ENCODE measurements at regions not wholly inside any gene's neighbourhood (a gene's known extent, or its start where the extent isn't known, plus 50 kb on each side); places are given as distances from the start of the nearest gene placed in this dataset.

DNA sequence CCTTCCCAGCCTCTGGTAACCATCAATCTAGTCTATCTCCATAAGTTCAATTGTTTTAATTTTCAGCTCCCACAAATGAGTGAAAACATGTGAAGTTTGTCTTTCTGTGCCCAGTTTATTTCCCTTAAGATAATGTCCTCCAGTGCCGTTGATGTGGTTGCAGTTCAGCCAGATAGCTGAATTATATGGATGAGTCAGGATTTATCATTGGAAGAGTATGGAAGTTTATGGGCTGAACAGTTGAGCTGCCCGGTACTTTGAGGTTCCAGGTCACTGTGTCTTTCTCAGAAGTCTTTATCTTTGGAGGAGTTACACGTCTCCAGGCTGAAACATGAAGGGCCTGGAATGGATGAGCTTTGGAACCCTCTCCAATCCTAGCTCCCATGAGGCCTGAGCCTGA lies 120.1 kb downstream of the ASCL4 start:
- BruUV-seq (replicated peaks): no TSS peak
- TF ChIP-seq, protein P1, sequence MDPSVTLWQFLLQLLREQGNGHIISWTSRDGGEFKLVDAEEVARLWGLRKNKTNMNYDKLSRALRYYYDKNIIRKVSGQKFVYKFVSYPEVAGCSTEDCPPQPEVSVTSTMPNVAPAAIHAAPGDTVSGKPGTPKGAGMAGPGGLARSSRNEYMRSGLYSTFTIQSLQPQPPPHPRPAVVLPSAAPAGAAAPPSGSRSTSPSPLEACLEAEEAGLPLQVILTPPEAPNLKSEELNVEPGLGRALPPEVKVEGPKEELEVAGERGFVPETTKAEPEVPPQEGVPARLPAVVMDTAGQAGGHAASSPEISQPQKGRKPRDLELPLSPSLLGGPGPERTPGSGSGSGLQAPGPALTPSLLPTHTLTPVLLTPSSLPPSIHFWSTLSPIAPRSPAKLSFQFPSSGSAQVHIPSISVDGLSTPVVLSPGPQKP (IDR thresholded peaks at IDR 0.05; ENCODE audit: borderline replicate concordance, low read depth, low read length): no peak
- TF ChIP-seq POLR2A (IDR thresholded peaks at IDR 0.05; ENCODE audit: low read depth, low read length): no peak
- no peak for TF ChIP-seq SMC3 (IDR thresholded peaks at IDR 0.05; ENCODE audit: low read depth, low read length)
- no peak for TF ChIP-seq RAD21 (IDR thresholded peaks at IDR 0.05; ENCODE audit: low read length)
- TF ChIP-seq RCOR1 (IDR thresholded peaks at IDR 0.05; ENCODE audit: insufficient replicate concordance, low read length): no peak
- no peak for TF ChIP-seq MAZ (IDR thresholded peaks at IDR 0.05; ENCODE audit: borderline replicate concordance, low read depth, low read length)
- no peak for TF ChIP-seq FOS (IDR thresholded peaks at IDR 0.05; ENCODE audit: low read depth, low read length)
- no peak for TF ChIP-seq MAFK (IDR thresholded peaks at IDR 0.05; ENCODE audit: low read depth, low read length)
- no peak for TF ChIP-seq CHD1 (IDR thresholded peaks at IDR 0.05; ENCODE audit: low read depth, low read length)
- no peak for TF ChIP-seq NFE2L2 (IDR thresholded peaks at IDR 0.05; ENCODE audit: low read depth, low read length)
- no peak for TF ChIP-seq CEBPB (IDR thresholded peaks at IDR 0.05; ENCODE audit: low read depth, low read length)
- TF ChIP-seq, protein P2, sequence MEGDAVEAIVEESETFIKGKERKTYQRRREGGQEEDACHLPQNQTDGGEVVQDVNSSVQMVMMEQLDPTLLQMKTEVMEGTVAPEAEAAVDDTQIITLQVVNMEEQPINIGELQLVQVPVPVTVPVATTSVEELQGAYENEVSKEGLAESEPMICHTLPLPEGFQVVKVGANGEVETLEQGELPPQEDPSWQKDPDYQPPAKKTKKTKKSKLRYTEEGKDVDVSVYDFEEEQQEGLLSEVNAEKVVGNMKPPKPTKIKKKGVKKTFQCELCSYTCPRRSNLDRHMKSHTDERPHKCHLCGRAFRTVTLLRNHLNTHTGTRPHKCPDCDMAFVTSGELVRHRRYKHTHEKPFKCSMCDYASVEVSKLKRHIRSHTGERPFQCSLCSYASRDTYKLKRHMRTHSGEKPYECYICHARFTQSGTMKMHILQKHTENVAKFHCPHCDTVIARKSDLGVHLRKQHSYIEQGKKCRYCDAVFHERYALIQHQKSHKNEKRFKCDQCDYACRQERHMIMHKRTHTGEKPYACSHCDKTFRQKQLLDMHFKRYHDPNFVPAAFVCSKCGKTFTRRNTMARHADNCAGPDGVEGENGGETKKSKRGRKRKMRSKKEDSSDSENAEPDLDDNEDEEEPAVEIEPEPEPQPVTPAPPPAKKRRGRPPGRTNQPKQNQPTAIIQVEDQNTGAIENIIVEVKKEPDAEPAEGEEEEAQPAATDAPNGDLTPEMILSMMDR (conservative IDR thresholded peaks at IDR 0.05; ENCODE audit: low read depth, low read length): no peak
- no peak for TF ChIP-seq BHLHE40 (IDR thresholded peaks at IDR 0.05; ENCODE audit: low read depth, low read length)
- no peak for TF ChIP-seq MXI1 (IDR thresholded peaks at IDR 0.05; ENCODE audit: borderline replicate concordance, low read depth, low read length)
- TF ChIP-seq, protein P3, sequence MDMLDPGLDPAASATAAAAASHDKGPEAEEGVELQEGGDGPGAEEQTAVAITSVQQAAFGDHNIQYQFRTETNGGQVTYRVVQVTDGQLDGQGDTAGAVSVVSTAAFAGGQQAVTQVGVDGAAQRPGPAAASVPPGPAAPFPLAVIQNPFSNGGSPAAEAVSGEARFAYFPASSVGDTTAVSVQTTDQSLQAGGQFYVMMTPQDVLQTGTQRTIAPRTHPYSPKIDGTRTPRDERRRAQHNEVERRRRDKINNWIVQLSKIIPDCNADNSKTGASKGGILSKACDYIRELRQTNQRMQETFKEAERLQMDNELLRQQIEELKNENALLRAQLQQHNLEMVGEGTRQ (IDR thresholded peaks at IDR 0.05; ENCODE audit: low read depth, low read length): no peak
- no peak for TF ChIP-seq RFX5 (IDR thresholded peaks at IDR 0.05; ENCODE audit: low read depth, low read length)

More for the DNA sequence above, 120.1 kb downstream of the ASCL4 start:
- Histone ChIP-seq H4K20me1 (ENCODE audit: insufficient read depth, low read length) (no peaks in the 10 kb centered on the region), H2BK5ac (ENCODE audit: low read depth, low read length, poor library complexity, severe bottlenecking) (no peak overlapping the region), H3K27me3 (ENCODE audit: control insufficient read depth, insufficient read depth, low read length) (no peaks in the 10 kb centered on the region), H3K18ac (ENCODE audit: low read depth, low read length) (no peak overlapping the region), H2BK15ac (ENCODE audit: low read depth, low read length) (no peak overlapping the region), H3K4ac (ENCODE audit: low read depth, low read length) (no peak overlapping the region), H2AK5ac (ENCODE audit: low read depth, low read length) (no peak overlapping the region), H3K14ac (replicated peaks; ENCODE audit: low read depth, low read length) (no peak overlapping the region), H3K9me3 (ENCODE audit: control insufficient read depth, insufficient read depth, low read length) (no peaks in the 10 kb centered on the region), H3K27ac (ENCODE audit: insufficient read depth, low read length) (no peak overlapping the region), H2BK120ac (ENCODE audit: low read depth, low read length) (no peak overlapping the region), H3K9ac (ENCODE audit: low read depth, low read length) (no peak overlapping the region), H2AK9ac (replicated peaks; ENCODE audit: low read depth, low read length, poor library complexity) (no peak overlapping the region), H3K79me1 (ENCODE audit: low read depth in 1 of 2, low read length in 2 of 2) (no peaks in the 10 kb centered on the region), H3K4me3 (ENCODE audit: insufficient read depth, low read depth, low read length) (no peak overlapping the region), H4K91ac (ENCODE audit: insufficient read depth, low read depth, low read length) (no peak overlapping the region), H2BK20ac (ENCODE audit: low read depth, low read length) (no peak overlapping the region), H4K5ac (ENCODE audit: low read depth, low read length) (no peak overlapping the region), H3K56ac (ENCODE audit: extremely low read depth, insufficient read depth, low read length) (no peak overlapping the region), H3K36me3 (ENCODE audit: control insufficient read depth, insufficient read depth, low read length) (no peaks in the 10 kb centered on the region), H3K23ac (ENCODE audit: low read depth, low read length) (no peak overlapping the region), H2AFZ (replicated peaks; ENCODE audit: low read length, poor library complexity) (no peak overlapping the region), H3K4me2 (ENCODE audit: low read depth, low read length) (no peak overlapping the region), H3K9me1 (ENCODE audit: insufficient read depth, low read length) (no peaks in the 10 kb centered on the region), H4K8ac (ENCODE audit: low read depth in 2 of 2, low read length in 2 of 2) (no peak overlapping the region), H3K4me1 (ENCODE audit: control insufficient read depth, insufficient read depth, low read length) (no peaks in the 10 kb centered on the region)
- in situ Hi-C loops (cut with MboI; ENCODE audit: low sequenced_read_pairs): loop anchor here (25.0 kb wide), 1 partner anchor 757 kb away; no protein-coding TSS in a partner anchor
- dilution Hi-C loops (cut with HindIII; ENCODE audit: low sequenced_read_pairs, unreplicated experiment): no loop called here
- CTCF ChIA-PET: no interaction called here
- ATAC-seq (ENCODE audit: low read depth) (no peak), DNase-seq (no peak)
- POLR2A ChIA-PET (ENCODE audit: unreplicated experiment): no interaction called here
- intact Hi-C loops (cut with micrococcal nuclease): no loop called here
- WGBS, 2 experiments (ENCODE audit: extremely low coverage in 2 of 2, insufficient read length in 1 of 2): no CpG with 5 or more reads among the region's 3 CpGs

All from IMR-90 (cell line).